Breast epithelium (tissue), 4 donors: ENCODE measurements at regions not wholly inside any gene's neighbourhood (a gene's known extent, or its start where the extent isn't known, plus 50 kb on each side); places are given as distances from the start of the nearest gene placed in this dataset.

Experiments
- DNase-seq, 2 donors: peaks; one replicate each; pipeline ENCODE4 v3.0.0-alpha.2; 2019; ENCODE audit warnings: low spot score in 2 of 2
- H3K27ac ChIP-seq, 2 donors: fragments of 200-600 bp; sonication (generic) in 1 of 2; one replicate each; pipeline ENCODE4 v1.5.1; 2016 to 2019; ENCODE audit warnings: mild to moderate bottlenecking in 1 of 2
- H3K27me3 ChIP-seq, 2 donors: fragments of 200-600 bp; sonication (generic) in 1 of 2; one replicate each; pipeline versions ENCODE4 v1.5.1 to v1.6.0; 2017 to 2019; ENCODE audit warnings: control low read depth in 1 of 2, mild to moderate bottlenecking in 1 of 2
- H3K36me3 ChIP-seq: fragments of 200-600 bp; one replicate; pipeline ENCODE4 v1.5.1; 2019
- H3K4me1 ChIP-seq, 2 donors: fragments of 200-600 bp; sonication (generic); one replicate each; pipeline ENCODE4 v1.5.1; 2016 to 2019; ENCODE audit warnings: control low read depth in 1 of 2
- H3K4me3 ChIP-seq, 3 donors: fragments of 200-600 bp; sonication (generic); 1 replicate in 2 of 3; 2 replicates in 1 of 3; pipeline ENCODE4 v1.5.1; 2016 to 2019; ENCODE audit warnings: mild to moderate bottlenecking in 3 of 3, moderate library complexity in 2 of 3
- H3K9me3 ChIP-seq, 2 donors: fragments of 200-600 bp; sonication (generic) in 1 of 2; one replicate each; pipeline ENCODE4 v1.5.1; 2016 to 2019; ENCODE audit warnings: control low read depth in 1 of 2
- CTCF ChIP-seq, 3 donors: fragments of 450-650 bp; IDR thresholded peaks; one replicate each; pipeline ENCODE4 v1.5.1; 2016 to 2017; ENCODE audit warnings: antibody characterized with exemption in 3 of 3, mild to moderate bottlenecking in 3 of 3, moderate library complexity in 3 of 3
- POLR2A ChIP-seq: fragments of 450-650 bp; IDR thresholded peaks from one replicate; pipeline ENCODE4 v1.6.1; 2016; ENCODE audit warnings: antibody characterized with exemption, mild to moderate bottlenecking, moderate library complexity
- POLR2AphosphoS5 ChIP-seq, 3 donors: sonication (generic); formaldehyde crosslinking; IDR thresholded peaks; one replicate each; pipeline ENCODE4 v1.6.1; 2017; ENCODE audit warnings: antibody characterized with exemption in 3 of 3
- intact Hi-C: fragments of 100-400 bp; cut with DNase I; formaldehyde crosslinking; loops from one replicate; pipeline ENCODE4 v1.15.1; 2023; ENCODE audit warnings: low total_unique reads

GRCh38 chr4:124055896-124056295 is 656.6 kb downstream of the ANKRD50 start:
- no peaks in the 10 kb centered on the region for H3K27me3 ChIP-seq
- TF ChIP-seq CTCF (IDR thresholded peaks at IDR 0.05) (no peak), POLR2A (no peak), POLR2AphosphoS5 (IDR thresholded peaks at IDR 0.05) (no peak)
- no peak for DNase-seq
- H3K4me1 ChIP-seq, result no peaks in the 10 kb centered on the region
- H3K36me3 ChIP-seq, result no peaks in the 10 kb centered on the region
- H3K4me3 ChIP-seq, result no peak overlapping the region
- intact Hi-C loops, result no loop called here
- H3K9me3 ChIP-seq, result no peaks in the 10 kb centered on the region
- H3K27ac ChIP-seq, result no peak overlapping the region

- Histone ChIP-seq H3K36me3 (no peaks in the 10 kb centered on the region), H3K27me3 (no peaks in the 10 kb centered on the region), H3K27ac (peak overlapping the region; percentile 79 to 84), H3K4me3 (peak overlapping the region in 1 of 3 donors; percentile 21), H3K9me3 (no peaks in the 10 kb centered on the region), H3K4me1 (no peaks in the 10 kb centered on the region)
- intact Hi-C loops, result no loop called here
- TF ChIP-seq POLR2A (no peak), POLR2AphosphoS5 (IDR thresholded peaks at IDR 0.05) (peak in 2 of 3 donors; percentile 68 to 86)
- DNase-seq, result peak in 1 of 2 donors; percentile 53
Observed at GRCh38 chr4:124060261-124060918, 652.1 kb downstream of the ANKRD50 start.

GRCh38 chr4:124061413-124061812 is 651.1 kb downstream of the ANKRD50 start:
- H3K4me1 ChIP-seq, result no peaks in the 10 kb centered on the region
- H3K9me3 ChIP-seq, result no peaks in the 10 kb centered on the region
- no peak overlapping the region for H3K4me3 ChIP-seq
- H3K36me3 ChIP-seq, result no peaks in the 10 kb centered on the region
- intact Hi-C loops, result no loop called here
- TF ChIP-seq POLR2A (no peak), CTCF (IDR thresholded peaks at IDR 0.05) (no peak), POLR2AphosphoS5 (IDR thresholded peaks at IDR 0.05) (no peak)
- DNase-seq, result no peak
- no peaks in the 10 kb centered on the region for H3K27me3 ChIP-seq
- peak overlapping the region; percentile 79 to 84 for H3K27ac ChIP-seq

GRCh38 chr4:124065422-124065821 is 647.1 kb downstream of the ANKRD50 start:
- intact Hi-C loops, result no loop called here
- no peak for DNase-seq
- H3K27me3 ChIP-seq, result no peaks in the 10 kb centered on the region
- H3K36me3 ChIP-seq, result no peaks in the 10 kb centered on the region
- H3K9me3 ChIP-seq, result peaks cover 8% of the 10 kb centered on the region in 2 donors
- TF ChIP-seq POLR2AphosphoS5 (IDR thresholded peaks at IDR 0.05) (no peak), CTCF (IDR thresholded peaks at IDR 0.05) (no peak), POLR2A (no peak)
- no peak overlapping the region for H3K27ac ChIP-seq
- H3K4me3 ChIP-seq, result no peak overlapping the region
- H3K4me1 ChIP-seq, result no peaks in the 10 kb centered on the region

GRCh38 chr4:124065936-124066335 is 646.6 kb downstream of the ANKRD50 start:
- no peak for DNase-seq
- intact Hi-C loops, result no loop called here
- H3K27ac ChIP-seq, result no peak overlapping the region

More at GRCh38 chr4:124065936-124066335, 646.6 kb downstream of the ANKRD50 start:
- TF ChIP-seq POLR2AphosphoS5 (IDR thresholded peaks at IDR 0.05) (no peak), POLR2A (no peak), CTCF (IDR thresholded peaks at IDR 0.05) (no peak)
- no peaks in the 10 kb centered on the region for H3K36me3 ChIP-seq
- no peaks in the 10 kb centered on the region for H3K4me1 ChIP-seq
- no peak overlapping the region for H3K4me3 ChIP-seq
- no peaks in the 10 kb centered on the region for H3K27me3 ChIP-seq
- H3K9me3 ChIP-seq, result peaks cover 13% of the 10 kb centered on the region in 2 donors
